Kidney glomerular epithelial cell (primary cell): ENCODE measurements at regions not wholly inside any gene's neighbourhood (a gene's known extent, or its start where the extent isn't known, plus 50 kb on each side); places are given as distances from the start of the nearest gene placed in this dataset.
A peak's percentile ranks its signal among the peaks of the same experiment; 100 is the strongest.

Experiments used
- DNase-seq: peaks from one replicate; lab custom pipeline; 2025; lab: John Stamatoyannopoulos, UW

- no peak for DNase-seq
These were observed 878.5 kb downstream of the PCDH18 start for GRCh38 chr4:136653640-136654406.

GRCh38 chr4:136651932-136652331 is 880.4 kb downstream of the PCDH18 start:
- no peak for DNase-seq

GRCh38 chr4:136651278-136651667 is 881.0 kb downstream of the PCDH18 start:
- peak; percentile 61 for DNase-seq

- peak; percentile 93 for DNase-seq
These were observed 881.6 kb downstream of the PCDH18 start for GRCh38 chr4:136650541-136651277.

- DNase-seq, result no peak
These were observed 888.0 kb downstream of the PCDH18 start for GRCh38 chr4:136644279-136644678.

GRCh38 chr4:136643416-136643815 is 888.9 kb downstream of the PCDH18 start:
- DNase-seq, result no peak

GRCh38 chr4:136637071-136637777 is 895.1 kb downstream of the PCDH18 start:
- no peak for DNase-seq

GRCh38 chr4:136636155-136636554 is 896.1 kb downstream of the PCDH18 start:
- DNase-seq, result no peak

GRCh38 chr4:136634121-136634520 is 898.2 kb downstream of the PCDH18 start:
- no peak for DNase-seq

- DNase-seq, result no peak
These were observed 932.4 kb downstream of the PCDH18 start for GRCh38 chr4:136599890-136600289.

- no peak for DNase-seq
These were observed 941.9 kb downstream of the PCDH18 start for GRCh38 chr4:136590440-136590839.

GRCh38 chr4:136583567-136583966 is 948.7 kb downstream of the PCDH18 start:
- no peak for DNase-seq

GRCh38 chr4:136581119-136581518 is 951.2 kb downstream of the PCDH18 start:
- DNase-seq, result no peak

- no peak for DNase-seq
These were observed 957.1 kb downstream of the PCDH18 start for GRCh38 chr4:136575146-136575545.

GRCh38 chr4:136573460-136573859 is 958.8 kb downstream of the PCDH18 start:
- DNase-seq, result no peak

- no peak for DNase-seq
These were observed 961.0 kb downstream of the PCDH18 start for GRCh38 chr4:136571315-136571714.

- peak; percentile 31 for DNase-seq
These were observed 969.5 kb downstream of the PCDH18 start for GRCh38 chr4:136562834-136563233.

- no peak for DNase-seq
These were observed 973.3 kb downstream of the PCDH18 start for GRCh38 chr4:136558940-136559494.

GRCh38 chr4:136557396-136557795 is 974.9 kb downstream of the PCDH18 start:
- no peak for DNase-seq

- DNase-seq, result no peak
These were observed 978.3 kb downstream of the PCDH18 start for GRCh38 chr4:136554033-136554432.

- DNase-seq, result no peak
These were observed 980.5 kb downstream of the PCDH18 start for GRCh38 chr4:136551753-136552152.

GRCh38 chr4:136540747-136541146 is 991.5 kb downstream of the PCDH18 start:
- no peak for DNase-seq
